Astrocyte (in vitro differentiated cells and primary cell): ENCODE measurements at regions not wholly inside any gene's neighbourhood (a gene's known extent, or its start where the extent isn't known, plus 50 kb on each side); places are given as distances from the start of the nearest gene placed in this dataset.

Experiments used
- CTCF ChIP-seq: IDR thresholded peaks from 2 replicates; pipeline ENCODE4 v1.5.1; 2011; ENCODE audit warnings: low read depth, mild to moderate bottlenecking, inconsistent platforms, low read length, moderate library complexity; ENCODE audit not compliant: insufficient read depth
- EZH2 ChIP-seq: IDR thresholded peaks from 2 replicates; pipeline ENCODE4 v1.6.1; 2012; ENCODE audit warnings: mild to moderate bottlenecking, low read length, inconsistent platforms; ENCODE audit not compliant: insufficient read depth

DNA sequence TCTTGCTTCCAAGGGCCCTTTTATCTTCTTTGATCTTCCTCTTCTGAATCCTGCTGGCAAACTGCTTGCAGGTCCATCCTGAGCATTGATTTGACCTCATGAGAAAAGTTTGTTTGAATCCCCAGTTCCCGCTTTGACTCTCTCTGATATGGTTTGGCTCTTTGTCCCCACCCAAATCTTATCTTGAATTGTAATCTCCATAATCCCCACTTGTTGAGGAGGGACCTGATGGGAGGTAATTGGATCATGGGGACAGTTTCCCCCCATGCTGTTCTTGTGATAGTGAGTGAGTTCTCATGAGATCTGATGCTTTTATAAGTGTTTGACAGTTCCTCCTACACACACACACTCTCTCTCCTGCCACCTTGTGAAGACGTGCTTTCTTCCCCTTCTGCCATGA lies 126.6 kb upstream of the ARHGAP20 start:
- TF ChIP-seq CTCF (no peak), EZH2 (no peak)
